ENCODE measurements at regions not wholly inside any gene's neighbourhood (a gene's known extent, or its start where the extent isn't known, plus 50 kb on each side); places are given as distances from the start of the nearest gene placed in this dataset.

DNA sequence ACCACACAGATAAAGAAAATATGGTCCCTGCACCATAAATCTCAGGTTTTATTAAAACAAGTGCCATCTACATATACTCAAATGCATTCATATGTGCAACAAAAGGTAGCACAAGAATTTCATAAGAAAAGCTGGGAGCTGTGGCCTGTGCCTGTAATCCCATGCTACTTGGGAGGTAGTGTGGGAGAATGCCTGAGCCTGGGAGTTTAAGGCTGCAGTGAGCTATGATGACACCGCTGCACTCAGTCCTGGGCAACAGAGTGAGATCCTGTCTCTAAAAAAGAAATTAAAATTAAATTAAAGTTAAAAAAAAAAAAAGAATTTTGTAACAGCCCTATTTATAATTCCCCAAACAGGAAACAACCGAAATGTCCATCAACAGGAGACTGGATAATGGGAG lies 81.3 kb upstream of the JADE1 start:
- no peaks in the 10 kb centered on the region for H3K9me3 ChIP-seq
- no peak overlapping the region for H3K4me3 ChIP-seq (ENCODE audit: control insufficient read depth in 1 of 2, extremely low read depth in 1 of 2, low read length in 1 of 2)
- Mint-ChIP-seq H3K27me3 (no peaks in the 10 kb centered on the region), H3K4me1 (no peaks in the 10 kb centered on the region), H3K27ac (no peak overlapping the region), H3K9me3 (no peaks in the 10 kb centered on the region), H3K36me3 (no peaks in the 10 kb centered on the region), H3K4me3 (no peak overlapping the region)
- H3K36me3 ChIP-seq (ENCODE audit: control insufficient read depth in 2 of 2, extremely low read depth in 1 of 2, insufficient read depth in 1 of 2, low read length in 1 of 2): no peaks in the 10 kb centered on the region
- ChIA-PET POLR2A (interaction anchor here in 1 of 2 donors (0.6 kb wide), 1 partner anchor 19 kb away, joined by 3 read pairs; no protein-coding TSS in a partner anchor), CTCF (no interaction called here)
- DNase-seq (no peak), ATAC-seq (replicated peaks in 1 of 4) (no peak)
- no peaks in the 10 kb centered on the region for H3K4me1 ChIP-seq (ENCODE audit: control insufficient read depth in 1 of 2, extremely low read depth in 1 of 2, insufficient read depth in 2 of 2, low read length in 2 of 2)
- H3K27ac ChIP-seq (ENCODE audit: low read length): no peak overlapping the region
- WGBS (ENCODE audit: insufficient coverage): no CpG with 5 or more reads among the region's 2 CpGs
- no peaks in the 10 kb centered on the region for H3K27me3 ChIP-seq (replicated peaks in 1 of 2; ENCODE audit: control insufficient read depth in 2 of 2, extremely low read depth in 1 of 2, insufficient read depth in 2 of 2, low read length in 1 of 2)

DNA sequence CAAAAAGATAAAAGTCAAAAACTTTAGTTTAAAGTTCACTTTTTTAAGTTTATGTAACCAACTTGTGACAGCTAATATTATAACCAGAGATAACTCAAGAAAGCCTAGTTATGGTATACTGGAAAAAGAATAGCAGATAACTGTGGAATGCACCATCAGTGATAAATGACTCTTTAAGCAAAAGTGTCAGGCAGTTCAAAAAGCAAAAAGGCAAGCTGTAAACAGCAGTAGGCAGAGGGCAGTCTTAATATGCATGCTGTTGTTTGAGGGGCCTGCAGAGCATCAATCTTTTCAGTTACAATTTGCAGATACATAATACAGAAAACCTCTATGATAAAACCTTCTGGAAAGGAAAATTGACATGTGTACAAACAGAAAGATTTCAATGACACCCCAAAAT lies 81.8 kb upstream of the JADE1 start:
- no peak overlapping the region for H3K27ac ChIP-seq (ENCODE audit: low read length)
- no peaks in the 10 kb centered on the region for H3K36me3 ChIP-seq (ENCODE audit: control insufficient read depth in 2 of 2, extremely low read depth in 1 of 2, insufficient read depth in 1 of 2, low read length in 1 of 2)
- Mint-ChIP-seq H3K4me3 (no peak overlapping the region), H3K9me3 (no peaks in the 10 kb centered on the region), H3K36me3 (no peaks in the 10 kb centered on the region), H3K27ac (no peak overlapping the region), H3K4me1 (no peaks in the 10 kb centered on the region), H3K27me3 (no peaks in the 10 kb centered on the region)
- ATAC-seq (replicated peaks in 1 of 4): no peak
- H3K9me3 ChIP-seq: no peaks in the 10 kb centered on the region
- CTCF ChIA-PET: no interaction called here
- POLR2A ChIA-PET: interaction anchor here in 1 of 2 donors (0.6 kb wide), 1 partner anchor 19 kb away, joined by 3 read pairs; no protein-coding TSS in a partner anchor
- no peak overlapping the region for H3K4me3 ChIP-seq (ENCODE audit: control insufficient read depth in 1 of 2, extremely low read depth in 1 of 2, low read length in 1 of 2)
- no peaks in the 10 kb centered on the region for H3K4me1 ChIP-seq (ENCODE audit: control insufficient read depth in 1 of 2, extremely low read depth in 1 of 2, insufficient read depth in 2 of 2, low read length in 2 of 2)
- DNase-seq: no peak
- no peaks in the 10 kb centered on the region for H3K27me3 ChIP-seq (replicated peaks in 1 of 2; ENCODE audit: control insufficient read depth in 2 of 2, extremely low read depth in 1 of 2, insufficient read depth in 2 of 2, low read length in 1 of 2)

DNA sequence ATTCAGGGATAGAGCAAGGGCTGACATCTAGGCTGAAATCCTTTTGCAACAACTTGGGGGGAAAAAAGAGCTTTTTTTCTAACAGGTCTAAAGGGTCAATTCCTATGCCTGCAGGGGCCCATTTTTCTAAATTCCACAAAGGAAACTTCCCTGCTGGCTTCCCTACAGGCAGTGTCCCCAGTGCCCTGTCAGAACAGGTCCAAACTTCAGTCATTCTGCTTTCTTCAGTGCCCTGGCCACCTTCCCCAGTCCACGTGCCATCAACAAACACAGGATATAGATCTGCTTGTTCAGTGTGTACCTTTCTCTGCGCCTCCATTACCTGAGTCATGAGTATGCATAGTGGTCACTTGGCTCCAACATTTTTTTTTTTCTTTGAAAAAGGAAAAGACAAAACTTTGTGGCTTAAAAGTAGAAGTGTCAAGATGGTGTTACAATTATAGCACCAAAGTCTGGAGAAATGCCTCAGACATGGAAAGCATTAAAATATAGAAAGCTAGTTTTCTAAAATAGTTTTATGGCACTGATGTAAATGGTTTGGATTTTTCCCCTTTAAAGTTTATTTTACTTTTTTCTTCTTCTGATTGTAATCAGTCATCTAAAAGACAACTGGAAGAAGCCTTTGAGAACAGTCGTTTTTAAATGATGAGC lies 84.0 kb upstream of the JADE1 start:
- no peak overlapping the region for H3K4me3 ChIP-seq (ENCODE audit: control insufficient read depth in 1 of 2, extremely low read depth in 1 of 2, low read length in 1 of 2)
- H3K27me3 ChIP-seq (replicated peaks in 1 of 2; ENCODE audit: control insufficient read depth in 2 of 2, extremely low read depth in 1 of 2, insufficient read depth in 2 of 2, low read length in 1 of 2): no peaks in the 10 kb centered on the region
- 83% methylated on average over 1 of the region's 3 CpGs for WGBS (ENCODE audit: insufficient coverage)
- H3K9me3 ChIP-seq: no peaks in the 10 kb centered on the region
- H3K27ac ChIP-seq (ENCODE audit: low read length): no peak overlapping the region
- no peak overlapping the region for H3K27ac Mint-ChIP-seq
- H3K9me3 Mint-ChIP-seq: no peaks in the 10 kb centered on the region
- no peaks in the 10 kb centered on the region for H3K27me3 Mint-ChIP-seq
- CTCF ChIA-PET: interaction anchor here in 1 of 2 donors (1.0 kb wide), 1 partner anchor 11 kb away, joined by 3 read pairs; no protein-coding TSS in a partner anchor
- DNase-seq (no peak), ATAC-seq (replicated peaks in 1 of 4) (no peak)
- no peaks in the 10 kb centered on the region for H3K4me1 Mint-ChIP-seq
- POLR2A ChIA-PET: interaction anchor here in 1 of 2 donors (0.6 kb wide), 1 partner anchor 22 kb away, joined by 3 read pairs; no protein-coding TSS in a partner anchor
- no peak overlapping the region for H3K4me3 Mint-ChIP-seq
- no peaks in the 10 kb centered on the region for H3K36me3 Mint-ChIP-seq
- H3K4me1 ChIP-seq (ENCODE audit: control insufficient read depth in 1 of 2, extremely low read depth in 1 of 2, insufficient read depth in 2 of 2, low read length in 2 of 2): no peaks in the 10 kb centered on the region
- H3K36me3 ChIP-seq (ENCODE audit: control insufficient read depth in 2 of 2, extremely low read depth in 1 of 2, insufficient read depth in 1 of 2, low read length in 1 of 2): no peaks in the 10 kb centered on the region

DNA sequence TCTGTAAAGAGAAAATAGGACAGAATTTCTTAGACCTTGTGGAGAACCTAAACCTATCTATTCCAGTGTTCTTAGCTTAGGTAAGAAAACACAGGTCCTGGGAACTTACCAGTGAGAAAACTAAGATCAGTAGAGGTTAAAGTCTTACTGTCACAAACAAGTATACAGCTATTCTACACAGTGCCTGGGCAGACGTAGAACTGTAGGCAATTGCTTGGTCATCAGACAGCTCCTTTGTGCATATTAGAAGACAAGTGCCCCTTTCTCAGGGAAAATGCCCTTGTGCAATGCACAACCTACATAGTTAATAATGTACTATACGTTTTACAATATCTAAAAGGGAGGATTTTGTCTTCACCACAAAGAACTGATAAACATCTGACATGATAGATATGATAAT lies 86.6 kb upstream of the JADE1 start:
- H3K27me3 ChIP-seq (replicated peaks in 1 of 2; ENCODE audit: control insufficient read depth in 2 of 2, extremely low read depth in 1 of 2, insufficient read depth in 2 of 2, low read length in 1 of 2): no peaks in the 10 kb centered on the region
- no peaks in the 10 kb centered on the region for H3K36me3 ChIP-seq (ENCODE audit: control insufficient read depth in 2 of 2, extremely low read depth in 1 of 2, insufficient read depth in 1 of 2, low read length in 1 of 2)
- ATAC-seq (replicated peaks in 1 of 4) (no peak), DNase-seq (no peak)
- no peaks in the 10 kb centered on the region for H3K9me3 ChIP-seq
- H3K27ac ChIP-seq (ENCODE audit: low read length): no peak overlapping the region
- H3K36me3 Mint-ChIP-seq: no peaks in the 10 kb centered on the region
- ChIA-PET POLR2A (no interaction called here), CTCF (no interaction called here)
- no peaks in the 10 kb centered on the region for H3K4me1 Mint-ChIP-seq
- no peaks in the 10 kb centered on the region for H3K4me1 ChIP-seq (ENCODE audit: control insufficient read depth in 1 of 2, extremely low read depth in 1 of 2, insufficient read depth in 2 of 2, low read length in 2 of 2)
- no CpG with 5 or more reads among the region's 2 CpGs for WGBS (ENCODE audit: insufficient coverage)
- no peak overlapping the region for H3K27ac Mint-ChIP-seq
- H3K27me3 Mint-ChIP-seq: no peaks in the 10 kb centered on the region
- H3K4me3 ChIP-seq (ENCODE audit: control insufficient read depth in 1 of 2, extremely low read depth in 1 of 2, low read length in 1 of 2): no peak overlapping the region
- H3K9me3 Mint-ChIP-seq: no peaks in the 10 kb centered on the region
- H3K4me3 Mint-ChIP-seq: no peak overlapping the region

DNA sequence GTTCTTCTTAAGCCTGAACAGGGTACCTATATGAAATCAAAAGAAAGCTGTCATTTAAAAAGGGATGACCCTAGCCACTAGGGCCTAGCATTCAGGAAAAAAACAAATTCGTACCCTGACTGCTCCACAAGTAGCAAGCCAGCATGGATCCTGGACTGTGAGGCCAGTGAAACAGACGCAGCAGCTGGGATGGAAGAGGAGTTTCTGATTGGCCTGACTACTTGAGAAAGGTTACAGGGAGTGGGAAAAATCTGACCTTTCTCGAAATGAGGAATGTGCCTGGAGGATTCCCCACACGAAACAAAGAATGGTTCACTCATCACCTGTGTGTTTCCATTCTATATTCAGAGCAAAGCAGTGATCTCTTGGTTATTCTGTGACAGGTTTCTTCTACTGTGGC lies 87.6 kb upstream of the JADE1 start:
- ChIA-PET POLR2A (no interaction called here), CTCF (no interaction called here)
- Histone ChIP-seq H3K4me1 (ENCODE audit: control insufficient read depth in 1 of 2, extremely low read depth in 1 of 2, insufficient read depth in 2 of 2, low read length in 2 of 2) (no peaks in the 10 kb centered on the region), H3K4me3 (ENCODE audit: control insufficient read depth in 1 of 2, extremely low read depth in 1 of 2, low read length in 1 of 2) (no peak overlapping the region), H3K27me3 (replicated peaks in 1 of 2; ENCODE audit: control insufficient read depth in 2 of 2, extremely low read depth in 1 of 2, insufficient read depth in 2 of 2, low read length in 1 of 2) (no peaks in the 10 kb centered on the region), H3K9me3 (no peaks in the 10 kb centered on the region), H3K36me3 (ENCODE audit: control insufficient read depth in 2 of 2, extremely low read depth in 1 of 2, insufficient read depth in 1 of 2, low read length in 1 of 2) (no peaks in the 10 kb centered on the region), H3K27ac (ENCODE audit: low read length) (no peak overlapping the region)
- 78% methylated on average over 2 of the region's 4 CpGs for WGBS (ENCODE audit: insufficient coverage)
- Mint-ChIP-seq H3K4me3 (no peak overlapping the region), H3K27me3 (no peaks in the 10 kb centered on the region), H3K27ac (no peak overlapping the region), H3K9me3 (no peaks in the 10 kb centered on the region), H3K4me1 (no peaks in the 10 kb centered on the region), H3K36me3 (no peaks in the 10 kb centered on the region)
- ATAC-seq (replicated peaks in 1 of 4) (no peak), DNase-seq (no peak)

DNA sequence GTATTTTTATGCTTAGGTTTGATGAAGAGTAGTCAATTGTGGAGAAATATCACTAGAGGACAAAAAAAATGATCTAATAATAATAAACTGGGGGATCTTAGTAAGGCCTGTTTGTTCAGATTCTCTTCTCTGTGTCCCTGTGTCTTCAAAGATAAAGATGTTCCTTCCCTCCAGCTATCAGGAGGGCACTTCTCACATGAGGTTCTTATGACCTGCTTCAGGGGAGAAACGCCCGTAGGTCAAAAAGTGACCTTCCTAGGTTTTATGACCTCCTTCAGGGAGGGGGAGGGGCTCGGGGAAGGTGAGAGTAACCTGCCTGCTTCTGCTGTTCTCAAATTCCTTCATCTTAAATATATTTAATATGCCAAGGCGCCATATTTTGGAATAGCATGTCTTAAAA lies 89.2 kb upstream of the JADE1 start:
- Mint-ChIP-seq H3K27ac (no peak overlapping the region), H3K9me3 (no peaks in the 10 kb centered on the region), H3K36me3 (no peaks in the 10 kb centered on the region), H3K4me3 (no peak overlapping the region), H3K4me1 (no peaks in the 10 kb centered on the region), H3K27me3 (no peaks in the 10 kb centered on the region)
- no peak overlapping the region for H3K4me3 ChIP-seq (ENCODE audit: control insufficient read depth in 1 of 2, extremely low read depth in 1 of 2, low read length in 1 of 2)
- no peaks in the 10 kb centered on the region for H3K27me3 ChIP-seq (replicated peaks in 1 of 2; ENCODE audit: control insufficient read depth in 2 of 2, extremely low read depth in 1 of 2, insufficient read depth in 2 of 2, low read length in 1 of 2)
- no peaks in the 10 kb centered on the region for H3K9me3 ChIP-seq
- H3K36me3 ChIP-seq (ENCODE audit: control insufficient read depth in 2 of 2, extremely low read depth in 1 of 2, insufficient read depth in 1 of 2, low read length in 1 of 2): no peaks in the 10 kb centered on the region
- ATAC-seq (replicated peaks in 1 of 4): no peak
- no peaks in the 10 kb centered on the region for H3K4me1 ChIP-seq (ENCODE audit: control insufficient read depth in 1 of 2, extremely low read depth in 1 of 2, insufficient read depth in 2 of 2, low read length in 2 of 2)
- WGBS (ENCODE audit: insufficient coverage): no CpG with 5 or more reads among the region's 4 CpGs
- H3K27ac ChIP-seq (ENCODE audit: low read length): no peak overlapping the region
- POLR2A ChIA-PET: interaction anchor here in 1 of 2 donors (0.6 kb wide), 1 partner anchor 530 kb away, joined by 3 read pairs; no protein-coding TSS in a partner anchor
- no peak for DNase-seq
- CTCF ChIA-PET: no interaction called here

DNA sequence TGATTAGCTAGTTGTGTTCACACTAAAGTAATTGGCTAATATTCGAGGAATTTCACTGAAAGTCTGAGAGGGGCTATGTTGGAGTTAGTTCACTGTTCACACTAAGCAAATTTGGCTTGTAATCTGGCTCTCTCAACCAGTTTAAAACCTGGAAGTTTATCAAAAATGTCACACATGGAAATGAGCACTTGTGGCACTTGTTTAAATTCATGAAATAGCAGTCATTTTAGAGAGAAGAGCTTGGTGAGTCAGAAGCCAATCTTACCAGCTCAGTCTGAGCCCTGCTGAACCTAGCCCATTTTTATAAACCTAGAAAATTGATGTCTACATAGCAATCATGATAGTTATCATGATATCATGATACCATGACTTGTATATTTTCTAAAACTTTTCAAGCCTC lies 90.7 kb upstream of the JADE1 start:
- H3K4me3 Mint-ChIP-seq: no peak overlapping the region

More for the DNA sequence above, 90.7 kb upstream of the JADE1 start:
- Mint-ChIP-seq H3K27ac (no peak overlapping the region), H3K4me1 (no peaks in the 10 kb centered on the region), H3K36me3 (no peaks in the 10 kb centered on the region), H3K9me3 (no peaks in the 10 kb centered on the region), H3K27me3 (no peaks in the 10 kb centered on the region)
- POLR2A ChIA-PET: interaction anchor here in 1 of 2 donors (0.5 kb wide), 1 partner anchor 13 kb away, joined by 3 read pairs; no protein-coding TSS in a partner anchor
- CTCF ChIA-PET: no interaction called here
- Histone ChIP-seq H3K27me3 (replicated peaks in 1 of 2; ENCODE audit: control insufficient read depth in 2 of 2, extremely low read depth in 1 of 2, insufficient read depth in 2 of 2, low read length in 1 of 2) (no peaks in the 10 kb centered on the region), H3K27ac (ENCODE audit: low read length) (no peak overlapping the region), H3K4me3 (ENCODE audit: control insufficient read depth in 1 of 2, extremely low read depth in 1 of 2, low read length in 1 of 2) (no peak overlapping the region), H3K36me3 (ENCODE audit: control insufficient read depth in 2 of 2, extremely low read depth in 1 of 2, insufficient read depth in 1 of 2, low read length in 1 of 2) (no peaks in the 10 kb centered on the region), H3K9me3 (no peaks in the 10 kb centered on the region), H3K4me1 (ENCODE audit: control insufficient read depth in 1 of 2, extremely low read depth in 1 of 2, insufficient read depth in 2 of 2, low read length in 2 of 2) (no peaks in the 10 kb centered on the region)
- ATAC-seq (replicated peaks in 1 of 4): no peak
- WGBS (ENCODE audit: insufficient coverage): no CpG with 5 or more reads among the region's 1 CpG
- DNase-seq: no peak

All from T-cell (primary cell).